ENCODE measurements at regions not wholly inside any gene's neighbourhood (a gene's known extent, or its start where the extent isn't known, plus 50 kb on each side); places are given as distances from the start of the nearest gene placed in this dataset.

DNA sequence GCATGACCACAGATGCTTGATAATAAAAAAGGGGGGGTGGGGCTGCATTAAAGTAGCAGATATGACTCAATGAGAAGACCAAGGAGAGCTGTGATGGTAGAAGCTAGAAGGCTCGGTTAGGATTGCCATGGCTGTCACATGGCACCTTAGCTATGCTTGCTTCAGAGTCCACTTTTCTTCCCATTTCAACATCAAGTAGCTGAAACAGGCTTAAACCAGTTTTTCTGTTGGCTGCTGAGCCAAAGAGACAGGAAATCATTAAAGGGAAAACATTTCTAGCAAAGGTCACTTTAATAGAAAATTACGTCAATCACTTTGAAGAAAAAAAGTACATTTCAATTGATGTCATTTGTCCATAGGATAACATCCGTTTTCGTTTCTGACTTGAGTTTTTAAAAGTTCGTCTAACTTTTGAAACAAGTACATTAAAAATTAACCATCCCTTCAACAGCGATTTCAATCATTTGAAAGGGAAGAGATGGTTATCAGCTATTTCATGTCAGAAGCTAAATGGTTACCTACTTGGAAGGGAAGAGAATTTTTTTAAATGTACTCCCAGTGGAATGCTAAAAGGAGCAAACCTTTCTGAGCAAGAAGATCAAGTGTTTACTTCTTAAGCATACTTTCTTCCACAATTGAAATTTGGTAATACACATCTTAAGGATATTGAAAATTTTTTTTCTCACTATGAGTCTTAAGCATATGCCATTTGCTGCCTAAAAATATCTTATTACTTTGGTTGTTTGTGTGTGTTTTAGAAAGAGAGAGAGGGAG, 488.1 kb upstream of the PRMT6 start:
- no peak overlapping the region for H3K4me3 ChIP-seq (ENCODE audit: low read length in 2 of 2)
- H3K4me1 ChIP-seq (ENCODE audit: control insufficient read depth, insufficient read depth, low read length) = no peaks in the 10 kb centered on the region
- no peaks in the 10 kb centered on the region for H3K36me3 ChIP-seq (ENCODE audit: control insufficient read depth in 2 of 2, insufficient read depth in 2 of 2, low read length in 2 of 2)
- no peak overlapping the region for H3K9ac ChIP-seq (ENCODE audit: low read length in 2 of 2)
- H3K9me3 ChIP-seq (ENCODE audit: control insufficient read depth in 2 of 2, low read length in 2 of 2) = no peaks in the 10 kb centered on the region
- no peak overlapping the region for H3K27ac ChIP-seq (ENCODE audit: low read length)
- no peaks in the 10 kb centered on the region for H3K27me3 ChIP-seq (ENCODE audit: control insufficient read depth in 1 of 2, insufficient read depth in 2 of 2, low read length in 2 of 2)

DNA sequence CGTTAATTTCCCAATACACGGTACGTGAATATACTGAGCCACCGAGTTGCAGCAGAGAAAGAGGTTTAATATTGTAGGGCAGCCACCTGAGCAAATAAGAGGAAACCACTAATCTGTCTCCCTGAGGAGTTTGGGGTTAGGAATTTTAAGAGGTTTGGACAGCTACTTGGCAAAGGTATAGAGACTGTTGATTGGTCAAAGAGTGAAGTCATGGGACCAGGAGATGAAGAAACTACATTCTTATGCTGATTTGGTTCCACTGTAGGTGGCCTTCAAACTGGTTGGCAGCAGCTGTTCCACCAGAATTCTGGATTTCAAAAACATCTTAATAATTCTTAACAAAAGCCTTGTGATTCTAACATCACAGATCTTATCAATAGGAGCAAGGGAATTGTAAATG, 485.4 kb upstream of the PRMT6 start:
- no peaks in the 10 kb centered on the region for H3K9me3 ChIP-seq (ENCODE audit: control insufficient read depth in 2 of 2, low read length in 2 of 2)
- H3K4me1 ChIP-seq (ENCODE audit: control insufficient read depth, insufficient read depth, low read length) = no peaks in the 10 kb centered on the region
- H3K27ac ChIP-seq (ENCODE audit: low read length) = no peak overlapping the region
- no peak overlapping the region for H3K4me3 ChIP-seq (ENCODE audit: low read length in 2 of 2)
- no peaks in the 10 kb centered on the region for H3K36me3 ChIP-seq (ENCODE audit: control insufficient read depth in 2 of 2, insufficient read depth in 2 of 2, low read length in 2 of 2)
- no peak overlapping the region for H3K9ac ChIP-seq (ENCODE audit: low read length in 2 of 2)
- H3K27me3 ChIP-seq (ENCODE audit: control insufficient read depth in 1 of 2, insufficient read depth in 2 of 2, low read length in 2 of 2) = no peaks in the 10 kb centered on the region

DNA sequence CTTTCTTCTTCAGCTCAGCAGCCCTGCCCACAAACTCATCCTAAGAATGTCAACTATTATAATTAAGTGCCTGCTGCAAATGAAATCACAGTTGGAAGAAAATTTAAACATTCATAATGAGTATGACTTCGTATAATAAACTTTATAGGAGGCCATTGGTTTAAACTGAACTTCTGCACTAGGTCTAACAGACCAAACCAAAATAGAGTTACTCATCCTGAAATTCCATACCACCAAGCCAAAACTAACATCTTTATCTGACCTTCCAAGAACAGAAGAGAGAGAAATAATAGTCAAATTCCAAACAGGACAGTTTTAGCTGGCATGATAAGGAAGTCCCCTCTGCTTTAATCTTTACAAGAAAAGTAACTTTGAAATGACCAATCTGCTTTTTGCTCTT, 472.4 kb upstream of the PRMT6 start:
- no peak overlapping the region for H3K4me3 ChIP-seq (ENCODE audit: low read length in 2 of 2)
- H3K27ac ChIP-seq (ENCODE audit: low read length) = no peak overlapping the region
- H3K9me3 ChIP-seq (ENCODE audit: control insufficient read depth in 2 of 2, low read length in 2 of 2) = peaks cover 0 to 2% of the 10 kb centered on the region in 2 donors
- no peaks in the 10 kb centered on the region for H3K36me3 ChIP-seq (ENCODE audit: control insufficient read depth in 2 of 2, insufficient read depth in 2 of 2, low read length in 2 of 2)
- no peaks in the 10 kb centered on the region for H3K27me3 ChIP-seq (ENCODE audit: control insufficient read depth in 1 of 2, insufficient read depth in 2 of 2, low read length in 2 of 2)
- H3K4me1 ChIP-seq (ENCODE audit: control insufficient read depth, insufficient read depth, low read length) = no peaks in the 10 kb centered on the region
- H3K9ac ChIP-seq (ENCODE audit: low read length in 2 of 2) = no peak overlapping the region

DNA sequence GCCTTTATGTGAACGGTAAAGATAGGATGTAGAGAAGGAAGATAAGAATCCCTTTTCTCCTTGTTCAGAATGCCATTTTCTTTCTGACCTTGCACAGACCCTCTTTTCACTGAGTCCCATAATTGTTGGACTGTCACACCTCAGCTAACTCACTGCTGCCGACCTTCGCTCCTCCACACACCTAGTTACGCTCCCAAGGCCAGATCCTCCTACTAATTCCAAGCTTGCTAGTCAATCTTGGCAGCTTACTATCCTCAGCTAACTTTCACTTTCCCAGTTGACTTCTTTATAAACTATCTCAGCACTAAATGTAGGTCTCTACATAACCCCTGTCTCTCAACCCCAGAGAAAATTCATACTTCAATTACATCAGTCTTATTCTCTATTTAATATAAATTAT, 471.8 kb upstream of the PRMT6 start:
- H3K27me3 ChIP-seq (ENCODE audit: control insufficient read depth in 1 of 2, insufficient read depth in 2 of 2, low read length in 2 of 2) = no peaks in the 10 kb centered on the region
- peaks cover 0 to 5% of the 10 kb centered on the region in 2 donors for H3K9me3 ChIP-seq (ENCODE audit: control insufficient read depth in 2 of 2, low read length in 2 of 2)
- H3K36me3 ChIP-seq (ENCODE audit: control insufficient read depth in 2 of 2, insufficient read depth in 2 of 2, low read length in 2 of 2) = no peaks in the 10 kb centered on the region
- no peaks in the 10 kb centered on the region for H3K4me1 ChIP-seq (ENCODE audit: control insufficient read depth, insufficient read depth, low read length)
- H3K9ac ChIP-seq (ENCODE audit: low read length in 2 of 2) = no peak overlapping the region
- H3K27ac ChIP-seq (ENCODE audit: low read length) = no peak overlapping the region
- H3K4me3 ChIP-seq (ENCODE audit: low read length in 2 of 2) = no peak overlapping the region

DNA sequence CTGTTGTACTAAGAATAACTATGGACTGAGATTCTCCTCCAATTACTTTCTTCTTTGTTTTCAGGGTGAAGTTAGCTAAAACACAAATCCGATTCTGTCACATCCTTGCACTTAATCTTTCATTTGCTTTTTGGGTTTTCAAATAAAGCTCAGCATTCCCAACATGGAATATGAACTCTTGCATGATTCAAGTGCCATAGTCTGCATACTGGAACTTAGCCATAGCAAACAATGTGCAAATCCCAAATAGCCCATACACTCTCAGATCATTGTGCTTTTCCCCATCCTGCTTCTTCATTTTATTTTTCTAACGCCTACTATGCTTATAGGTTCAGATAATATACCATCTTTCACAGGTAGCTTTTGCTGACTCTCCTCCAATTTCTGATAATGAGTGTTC, 455.8 kb upstream of the PRMT6 start:
- no peak overlapping the region for H3K27ac ChIP-seq (ENCODE audit: low read length)
- no peak overlapping the region for H3K9ac ChIP-seq (ENCODE audit: low read length in 2 of 2)

DNA sequence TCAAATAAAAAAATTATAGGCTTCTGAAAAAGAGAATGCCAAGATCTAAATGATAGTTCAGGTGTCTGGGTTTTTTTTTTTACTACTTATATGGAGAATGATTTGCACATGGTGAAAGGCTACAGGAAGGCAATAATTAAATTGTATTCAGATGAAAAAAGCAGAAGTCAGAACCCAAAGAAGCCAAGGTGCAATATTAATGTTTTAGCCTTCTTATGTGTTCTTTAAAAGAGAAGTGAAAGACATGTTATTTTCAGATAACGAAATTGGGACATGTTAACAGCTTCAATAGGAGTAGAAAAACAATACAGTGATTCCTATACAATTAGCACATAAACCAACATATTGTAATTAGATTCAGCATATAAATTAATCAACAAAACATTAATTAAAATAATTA, 452.9 kb upstream of the PRMT6 start:
- no peaks in the 10 kb centered on the region for H3K4me1 ChIP-seq (ENCODE audit: control insufficient read depth, insufficient read depth, low read length)

More for the DNA sequence above, 455.8 kb upstream of the PRMT6 start:
- Histone ChIP-seq H3K4me1 (ENCODE audit: control insufficient read depth, insufficient read depth, low read length) (no peaks in the 10 kb centered on the region), H3K36me3 (ENCODE audit: control insufficient read depth in 2 of 2, insufficient read depth in 2 of 2, low read length in 2 of 2) (no peaks in the 10 kb centered on the region), H3K9me3 (ENCODE audit: control insufficient read depth in 2 of 2, low read length in 2 of 2) (no peaks in the 10 kb centered on the region), H3K27me3 (ENCODE audit: control insufficient read depth in 1 of 2, insufficient read depth in 2 of 2, low read length in 2 of 2) (no peaks in the 10 kb centered on the region), H3K4me3 (ENCODE audit: low read length in 2 of 2) (no peak overlapping the region)

DNA sequence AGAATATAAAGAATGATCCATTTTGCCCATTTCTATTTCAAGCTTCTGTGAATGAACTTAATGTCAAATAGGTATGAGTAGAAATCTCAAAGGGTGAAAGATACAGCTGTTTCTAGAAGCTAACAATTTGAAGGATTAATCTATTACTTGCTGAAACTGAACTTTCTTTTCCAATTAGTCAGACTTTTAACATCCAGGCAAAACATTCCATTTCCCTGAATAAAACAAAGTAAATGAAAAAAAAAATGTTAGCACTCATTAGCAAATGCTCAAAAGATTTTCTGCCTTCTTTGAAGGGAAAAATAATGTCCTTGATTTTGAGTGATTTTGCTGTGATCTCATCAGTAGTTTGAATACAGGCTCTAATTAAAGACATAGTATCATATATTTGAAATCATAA, 447.6 kb upstream of the PRMT6 start:
- no peak overlapping the region for H3K9ac ChIP-seq (ENCODE audit: low read length in 2 of 2)

More for the DNA sequence above, 452.9 kb upstream of the PRMT6 start:
- no peaks in the 10 kb centered on the region for H3K27me3 ChIP-seq (ENCODE audit: control insufficient read depth in 1 of 2, insufficient read depth in 2 of 2, low read length in 2 of 2)
- H3K9ac ChIP-seq (ENCODE audit: low read length in 2 of 2) = no peak overlapping the region
- H3K4me3 ChIP-seq (ENCODE audit: low read length in 2 of 2) = no peak overlapping the region
- no peaks in the 10 kb centered on the region for H3K9me3 ChIP-seq (ENCODE audit: control insufficient read depth in 2 of 2, low read length in 2 of 2)
- no peak overlapping the region for H3K27ac ChIP-seq (ENCODE audit: low read length)
- H3K36me3 ChIP-seq (ENCODE audit: control insufficient read depth in 2 of 2, insufficient read depth in 2 of 2, low read length in 2 of 2) = no peaks in the 10 kb centered on the region

DNA sequence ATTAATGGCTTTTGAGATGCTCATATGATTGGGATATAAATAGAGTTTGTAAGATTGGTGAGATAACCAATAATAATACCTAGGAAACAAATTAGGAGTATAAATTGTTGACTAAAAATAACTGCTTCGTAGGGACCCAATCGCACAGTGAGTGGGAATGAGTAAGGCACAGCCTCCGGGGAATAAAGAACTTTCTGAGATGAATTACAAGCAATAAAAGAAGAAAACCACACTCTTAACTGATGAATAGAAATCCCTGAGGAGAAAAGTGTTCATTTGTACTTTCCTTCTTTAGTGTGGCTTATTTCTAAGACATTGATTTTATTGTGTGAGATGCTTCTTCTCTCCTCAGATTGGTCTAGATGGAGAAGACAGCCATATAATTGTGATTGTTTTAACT, 443.4 kb upstream of the PRMT6 start:
- no peak overlapping the region for H3K4me3 ChIP-seq (ENCODE audit: low read length in 2 of 2)
- no peak overlapping the region for H3K9ac ChIP-seq (ENCODE audit: low read length in 2 of 2)

More for the DNA sequence above, 447.6 kb upstream of the PRMT6 start:
- H3K4me1 ChIP-seq (ENCODE audit: control insufficient read depth, insufficient read depth, low read length) = no peaks in the 10 kb centered on the region
- no peak overlapping the region for H3K27ac ChIP-seq (ENCODE audit: low read length)
- H3K4me3 ChIP-seq (ENCODE audit: low read length in 2 of 2) = no peak overlapping the region
- no peaks in the 10 kb centered on the region for H3K36me3 ChIP-seq (ENCODE audit: control insufficient read depth in 2 of 2, insufficient read depth in 2 of 2, low read length in 2 of 2)
- H3K27me3 ChIP-seq (ENCODE audit: control insufficient read depth in 1 of 2, insufficient read depth in 2 of 2, low read length in 2 of 2) = no peaks in the 10 kb centered on the region
- no peaks in the 10 kb centered on the region for H3K9me3 ChIP-seq (ENCODE audit: control insufficient read depth in 2 of 2, low read length in 2 of 2)

DNA sequence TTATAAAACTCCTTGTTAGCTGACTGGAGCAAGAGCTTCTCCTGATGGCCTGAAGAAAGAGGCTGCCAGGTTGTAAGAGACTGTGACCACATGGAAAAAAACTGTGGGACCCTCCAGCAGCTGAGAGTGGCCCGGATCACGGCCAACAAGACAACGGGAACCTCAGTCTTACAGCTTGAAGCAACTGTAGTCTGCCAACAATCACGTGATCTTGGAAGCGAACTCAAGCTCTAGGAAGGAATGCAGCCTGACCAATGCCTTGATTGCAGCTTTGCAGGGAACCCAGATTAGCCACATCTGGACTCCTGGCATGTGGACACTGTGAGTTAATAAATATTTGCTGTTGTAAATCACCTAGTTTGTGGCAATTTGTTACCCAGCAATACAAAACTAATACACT, 442.6 kb upstream of the PRMT6 start:
- H3K4me1 ChIP-seq (ENCODE audit: control insufficient read depth, insufficient read depth, low read length) = no peaks in the 10 kb centered on the region
- no peaks in the 10 kb centered on the region for H3K9me3 ChIP-seq (ENCODE audit: control insufficient read depth in 2 of 2, low read length in 2 of 2)
- H3K27me3 ChIP-seq (ENCODE audit: control insufficient read depth in 1 of 2, insufficient read depth in 2 of 2, low read length in 2 of 2) = no peaks in the 10 kb centered on the region
- no peak overlapping the region for H3K4me3 ChIP-seq (ENCODE audit: low read length in 2 of 2)
- H3K27ac ChIP-seq (ENCODE audit: low read length) = no peak overlapping the region
- no peak overlapping the region for H3K9ac ChIP-seq (ENCODE audit: low read length in 2 of 2)
- no peaks in the 10 kb centered on the region for H3K36me3 ChIP-seq (ENCODE audit: control insufficient read depth in 2 of 2, insufficient read depth in 2 of 2, low read length in 2 of 2)

More for the DNA sequence above, 443.4 kb upstream of the PRMT6 start:
- Histone ChIP-seq H3K27me3 (ENCODE audit: control insufficient read depth in 1 of 2, insufficient read depth in 2 of 2, low read length in 2 of 2) (no peaks in the 10 kb centered on the region), H3K9me3 (ENCODE audit: control insufficient read depth in 2 of 2, low read length in 2 of 2) (no peaks in the 10 kb centered on the region), H3K27ac (ENCODE audit: low read length) (no peak overlapping the region), H3K36me3 (ENCODE audit: control insufficient read depth in 2 of 2, insufficient read depth in 2 of 2, low read length in 2 of 2) (no peaks in the 10 kb centered on the region), H3K4me1 (ENCODE audit: control insufficient read depth, insufficient read depth, low read length) (no peaks in the 10 kb centered on the region)

DNA sequence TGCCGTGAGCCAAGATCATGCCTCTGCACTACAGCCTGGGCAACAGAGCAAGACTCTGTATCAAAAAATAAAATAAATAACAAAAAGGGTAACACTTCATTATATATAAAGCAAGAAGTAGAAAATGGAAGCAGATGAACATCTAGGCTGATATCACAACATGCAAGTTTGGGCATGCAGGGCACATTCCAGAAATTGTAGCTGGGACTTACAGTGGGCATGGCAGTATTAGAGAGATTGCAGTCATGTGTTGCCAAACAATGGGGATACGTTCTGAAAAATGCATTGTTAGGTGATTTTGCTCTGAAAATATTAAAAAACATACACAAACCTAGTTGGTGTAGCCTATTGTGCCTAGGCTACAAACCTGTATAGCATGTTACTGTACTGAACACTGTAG, 441.0 kb upstream of the PRMT6 start:
- H3K9ac ChIP-seq (ENCODE audit: low read length in 2 of 2) = no peak overlapping the region
- H3K36me3 ChIP-seq (ENCODE audit: control insufficient read depth in 2 of 2, insufficient read depth in 2 of 2, low read length in 2 of 2) = no peaks in the 10 kb centered on the region
- no peak overlapping the region for H3K27ac ChIP-seq (ENCODE audit: low read length)
- H3K4me1 ChIP-seq (ENCODE audit: control insufficient read depth, insufficient read depth, low read length) = no peaks in the 10 kb centered on the region
- H3K4me3 ChIP-seq (ENCODE audit: low read length in 2 of 2) = no peak overlapping the region
- H3K9me3 ChIP-seq (ENCODE audit: control insufficient read depth in 2 of 2, low read length in 2 of 2) = no peaks in the 10 kb centered on the region
- H3K27me3 ChIP-seq (ENCODE audit: control insufficient read depth in 1 of 2, insufficient read depth in 2 of 2, low read length in 2 of 2) = no peaks in the 10 kb centered on the region

DNA sequence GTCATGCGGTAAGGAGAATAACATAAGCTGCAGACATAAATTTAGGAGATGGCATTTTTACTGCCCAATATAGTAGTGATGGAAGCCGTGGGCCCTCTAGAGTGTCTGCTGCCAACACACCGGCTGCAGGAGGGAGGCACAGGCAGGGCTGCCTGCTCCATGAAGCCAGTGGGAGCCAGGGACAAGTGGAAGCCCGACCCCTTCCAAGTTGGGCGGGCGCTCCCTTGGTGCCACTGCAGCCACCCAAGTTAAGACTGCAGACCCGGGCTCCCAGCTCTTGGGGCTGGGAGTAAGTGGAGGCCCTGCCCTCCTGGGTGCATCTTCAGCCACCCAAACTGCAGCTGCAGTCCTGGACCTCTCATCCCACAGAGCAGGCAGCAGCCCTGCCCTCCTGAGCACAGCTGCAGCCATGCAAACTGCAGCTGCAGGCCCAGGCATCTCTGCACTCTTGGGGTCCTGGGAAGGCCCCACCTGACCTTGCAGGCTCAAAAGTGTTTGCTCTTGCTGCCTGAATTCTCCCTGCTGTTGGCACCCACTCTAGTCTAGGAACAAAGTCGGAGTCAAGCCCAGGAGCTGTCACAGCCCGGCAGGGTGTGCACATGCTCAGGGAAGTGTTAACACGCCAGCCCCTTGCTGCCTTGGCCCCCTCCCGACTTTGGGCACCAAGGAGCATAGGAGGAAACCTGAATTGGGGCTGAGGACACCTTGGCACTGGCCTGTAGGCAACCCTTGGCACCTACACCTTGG, 437.2 kb upstream of the PRMT6 start:
- Histone ChIP-seq H3K9ac (ENCODE audit: low read length in 2 of 2) (no peak overlapping the region), H3K36me3 (ENCODE audit: control insufficient read depth in 2 of 2, insufficient read depth in 2 of 2, low read length in 2 of 2) (no peaks in the 10 kb centered on the region), H3K27me3 (ENCODE audit: control insufficient read depth in 1 of 2, insufficient read depth in 2 of 2, low read length in 2 of 2) (no peaks in the 10 kb centered on the region), H3K4me1 (ENCODE audit: control insufficient read depth, insufficient read depth, low read length) (no peaks in the 10 kb centered on the region), H3K4me3 (ENCODE audit: low read length in 2 of 2) (no peak overlapping the region), H3K9me3 (ENCODE audit: control insufficient read depth in 2 of 2, low read length in 2 of 2) (no peaks in the 10 kb centered on the region), H3K27ac (ENCODE audit: low read length) (no peak overlapping the region)

Data from stomach smooth muscle (tissue), 2 donors.